ENCODE measurements at regions not wholly inside any gene's neighbourhood (a gene's known extent, or its start where the extent isn't known, plus 50 kb on each side); places are given as distances from the start of the nearest gene placed in this dataset.

GRCh38 chr2:116094196-116094595 is 1651.8 kb downstream of the DPP10 start:
- TF ChIP-seq POLR2A (IDR thresholded peaks at IDR 0.05) (no peak), CTCF (IDR thresholded peaks at IDR 0.05) (no peak)
